K562 (cell line): ENCODE measurements at regions not wholly inside any gene's neighbourhood (a gene's known extent, or its start where the extent isn't known, plus 50 kb on each side); places are given as distances from the start of the nearest gene placed in this dataset.

Source experiments
- ATAC-seq: fragments of 200-7000 bp; cut with Tn5 transposase; 3 replicates; pipeline ENCODE4 v1.9.1; 2020; ENCODE audit warnings: moderate library complexity
- BruUV-seq: library from RNA; stranded (reverse); fragments of 400-500 nt; replicated peaks from 2 replicates; lab custom pipeline; 2021; lab: Mats Ljungman, UMichigan
- CTCF ChIA-PET: fragments of 300-600 bp; formaldehyde crosslinking; extraction: SDS; loops from one replicate; lab custom pipeline; 2021; ENCODE audit warnings: low intra/inter-chr PET ratio; lab: Yijun Ruan, JAX
- POLR2A ChIA-PET: fragments of 300-600, 350-650 bp; sonication (Branson Sonifier 250); formaldehyde crosslinking; extraction: SDS; loops from one replicate; lab custom pipeline; 2021; ENCODE audit warnings: antibody characterized with exemption, inconsistent platforms; lab: Yijun Ruan, JAX
- DNase-seq, 4 experiments: peaks; one replicate each; pipeline versions ENCODE4 v3.0.0 to v3.0.0-alpha.2; 2011 to 2018; ENCODE audit warnings: low spot score in 3 of 4, mixed read lengths in 3 of 4; ENCODE audit errors: extremely low read depth in 1 of 4
- FAIRE-seq: peaks from 2 replicates; lab custom pipeline; 2011; peaks lifted over from hg19 to GRCh38; lab: Jason Lieb, UNC
- H2AFZ ChIP-seq: 2 replicates; pipeline ENCODE4 v1.6.0; 2011; ENCODE audit warnings: low read depth, low read length, control low read depth, inconsistent platforms
- H3K27ac ChIP-seq: fragments of 200-600 bp; 3 replicates; pipeline ENCODE4 v1.8.0; 2011; ENCODE audit warnings: low read depth, mild to moderate bottlenecking, control low read depth, inconsistent platforms, low read length, moderate library complexity, mixed read lengths; ENCODE audit errors: extremely low read depth
- H3K27me3 ChIP-seq, 2 experiments: fragments of 300-600 bp in 1 of 2; 2 replicates in 1 of 2; 3 replicates in 1 of 2; pipeline versions ENCODE4 v1.6.0 to v1.8.0; 2011; ENCODE audit warnings: inconsistent platforms in 2 of 2, low read length in 2 of 2, mild to moderate bottlenecking in 1 of 2, mixed read lengths in 1 of 2, moderate library complexity in 1 of 2; ENCODE audit not compliant: control insufficient read depth in 2 of 2, insufficient read depth in 2 of 2
- H3K36me3 ChIP-seq: fragments of 300-600 bp; 3 replicates; pipeline ENCODE4 v1.8.0; 2011; ENCODE audit warnings: mild to moderate bottlenecking, low read length, inconsistent platforms; ENCODE audit not compliant: control insufficient read depth, insufficient read depth
- H3K4me1 ChIP-seq, 2 experiments: fragments of 200-600 bp in 1 of 2; replicated peaks in 1 of 2; 2 replicates in 1 of 2; 3 replicates in 1 of 2; pipeline versions ENCODE4 v1.5.1 to v1.8.0; 2011; ENCODE audit warnings: inconsistent platforms in 2 of 2, low read length in 2 of 2, mild to moderate bottlenecking in 1 of 2, mixed read lengths in 1 of 2, moderate library complexity in 1 of 2; ENCODE audit not compliant: control insufficient read depth in 2 of 2, insufficient read depth in 2 of 2
- H3K4me2 ChIP-seq: 2 replicates; pipeline ENCODE4 v1.6.1; 2011; ENCODE audit warnings: low read length, control low read depth, inconsistent platforms, mixed read lengths; ENCODE audit not compliant: insufficient read depth
- H3K4me3 ChIP-seq: fragments of 200-600 bp; sonication (generic), shearing (Covaris generic); 2 replicates; pipeline ENCODE4 v1.5.1; 2016; ENCODE audit warnings: control low read depth, inconsistent platforms
- H3K79me2 ChIP-seq: fragments of 200-600 bp; 3 replicates; pipeline ENCODE4 v1.8.0; 2011; ENCODE audit warnings: low read length, inconsistent platforms; ENCODE audit not compliant: control insufficient read depth, insufficient read depth
- H3K9ac ChIP-seq, 2 experiments: 2 replicates each; pipeline versions ENCODE4 v1.6.0 to v1.6.1; 2011; ENCODE audit warnings: low read depth in 2 of 2, low read length in 2 of 2, control low read depth in 1 of 2, inconsistent platforms in 1 of 2, mild to moderate bottlenecking in 1 of 2, mixed read lengths in 1 of 2; ENCODE audit not compliant: insufficient read depth in 1 of 2
- H3K9me1 ChIP-seq: one replicate; pipeline ENCODE4 v1.6.0; 2011; ENCODE audit warnings: inconsistent platforms, mild to moderate bottlenecking, low read length, moderate library complexity; ENCODE audit not compliant: control insufficient read depth, insufficient read depth
- H3K9me3 ChIP-seq: replicated peaks from 2 replicates; pipeline ENCODE4 v1.5.1; 2011; ENCODE audit warnings: low read depth, low read length, inconsistent platforms; ENCODE audit not compliant: control insufficient read depth, insufficient read depth
- H4K20me1 ChIP-seq: replicated peaks from 2 replicates; pipeline ENCODE4 v1.6.1; 2011; ENCODE audit warnings: low read length, inconsistent platforms, mixed read lengths; ENCODE audit not compliant: control insufficient read depth, insufficient read depth
- SLC30A9 ChIP-seq: fragments of 250-450 bp; sonication (Bioruptor Pico); IDR thresholded peaks from 2 replicates; pipeline ENCODE4 v1.8.0; 2022; ENCODE audit warnings: mild to moderate bottlenecking, moderate library complexity
- ZNF274 ChIP-seq: IDR thresholded peaks from 2 replicates; pipeline ENCODE4 v1.6.1; 2011; ENCODE audit warnings: low read depth, mild to moderate bottlenecking, low read length, moderate library complexity, borderline replicate concordance
- in situ Hi-C: fragments of 300-500 bp; cut with MboI; formaldehyde crosslinking; loops from 4 replicates; pipeline ENCODE4 v1.15.0; 2018; ENCODE audit warnings: inconsistent platforms, mixed read lengths
- intact Hi-C: fragments of 100-400 bp; cut with micrococcal nuclease; formaldehyde crosslinking; loops from 2 replicates; pipeline ENCODE4 v1.14.2; 2022
- TF ChIP-seq, protein P1 (sequence below): sonication (generic); formaldehyde crosslinking; IDR thresholded peaks from 2 replicates; pipeline ENCODE4 v1.5.0; 2020; ENCODE audit warnings: missing genetic modification reagents
- TF ChIP-seq, protein P2 (sequence below): fragments of 450-650 bp; IDR thresholded peaks from one replicate; pipeline ENCODE4 v1.6.1; 2018; ENCODE audit warnings: mild to moderate bottlenecking, moderate library complexity; ENCODE audit not compliant: partially characterized antibody

DNA sequence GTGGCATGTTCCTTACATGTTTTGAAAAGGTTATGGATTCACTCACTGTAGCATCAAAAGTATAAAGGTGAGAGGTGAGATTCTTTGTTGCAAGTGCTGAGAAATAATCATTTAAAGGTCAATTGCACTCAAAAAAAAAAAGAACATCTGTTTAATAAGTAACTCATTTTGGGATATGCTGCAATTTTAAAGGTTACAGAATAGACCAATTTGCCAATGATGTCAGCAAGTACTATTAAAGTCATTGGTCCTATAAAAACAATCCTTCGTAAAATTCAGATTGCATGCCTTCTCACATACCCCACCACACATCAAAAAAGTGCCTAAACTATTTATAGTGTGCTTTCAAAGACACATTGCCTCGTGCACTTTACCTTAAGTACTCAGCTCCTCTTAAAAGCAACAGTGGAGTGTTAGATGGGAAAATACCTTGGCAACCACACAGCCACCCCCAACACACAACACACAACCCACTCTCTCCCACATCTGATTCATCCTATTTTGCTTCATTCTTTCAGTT lies 218.2 kb upstream of the ADGRL2 start (continued):
- no peak for TF ChIP-seq SLC30A9 (CRISPR knock-in tag)

DNA sequence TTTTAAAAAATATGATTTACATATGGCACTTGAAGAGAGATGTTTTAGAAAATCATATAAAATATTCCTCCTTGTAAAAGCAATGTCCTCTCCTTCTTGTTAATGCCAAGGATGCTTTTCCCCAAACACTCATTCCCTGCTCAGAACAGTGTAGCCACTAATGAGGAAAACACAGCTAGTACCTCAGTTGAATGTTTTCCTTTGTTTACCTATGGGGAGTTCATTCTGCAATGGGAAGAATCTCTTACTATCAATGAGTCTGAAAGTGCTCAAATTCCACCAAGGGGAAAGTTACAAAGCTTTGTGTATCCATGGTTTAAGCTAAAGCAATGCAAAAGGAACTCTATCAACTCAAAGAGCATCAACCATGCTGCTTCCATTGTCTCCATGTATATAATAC lies 221.9 kb upstream of the ADGRL2 start:
- no peaks in the 10 kb centered on the region for H3K27me3 ChIP-seq
- in situ Hi-C loops, result no loop called here
- DNase-seq, result no peak
- FAIRE-seq, result no peak
- CTCF ChIA-PET, result no interaction called here
- no peak overlapping the region for H3K4me3 ChIP-seq
- BruUV-seq, result no TSS peak
- no peak overlapping the region for H3K4me2 ChIP-seq
- H3K9me1 ChIP-seq, result no peaks in the 10 kb centered on the region
- intact Hi-C loops, result no loop called here
- no peaks in the 10 kb centered on the region for H3K4me1 ChIP-seq
- no peaks in the 10 kb centered on the region for H3K79me2 ChIP-seq
- ATAC-seq, result no peak
- H4K20me1 ChIP-seq, result no peaks in the 10 kb centered on the region
- no peaks in the 10 kb centered on the region for H3K36me3 ChIP-seq
- H3K9me3 ChIP-seq, result no peaks in the 10 kb centered on the region
- H3K9ac ChIP-seq, result no peak overlapping the region
- H3K27ac ChIP-seq, result no peak overlapping the region
- TF ChIP-seq, protein P1, sequence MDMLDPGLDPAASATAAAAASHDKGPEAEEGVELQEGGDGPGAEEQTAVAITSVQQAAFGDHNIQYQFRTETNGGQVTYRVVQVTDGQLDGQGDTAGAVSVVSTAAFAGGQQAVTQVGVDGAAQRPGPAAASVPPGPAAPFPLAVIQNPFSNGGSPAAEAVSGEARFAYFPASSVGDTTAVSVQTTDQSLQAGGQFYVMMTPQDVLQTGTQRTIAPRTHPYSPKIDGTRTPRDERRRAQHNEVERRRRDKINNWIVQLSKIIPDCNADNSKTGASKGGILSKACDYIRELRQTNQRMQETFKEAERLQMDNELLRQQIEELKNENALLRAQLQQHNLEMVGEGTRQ (CRISPR knock-in tag), result no peak
- TF ChIP-seq ZNF274, result no peak
- TF ChIP-seq, protein P2, sequence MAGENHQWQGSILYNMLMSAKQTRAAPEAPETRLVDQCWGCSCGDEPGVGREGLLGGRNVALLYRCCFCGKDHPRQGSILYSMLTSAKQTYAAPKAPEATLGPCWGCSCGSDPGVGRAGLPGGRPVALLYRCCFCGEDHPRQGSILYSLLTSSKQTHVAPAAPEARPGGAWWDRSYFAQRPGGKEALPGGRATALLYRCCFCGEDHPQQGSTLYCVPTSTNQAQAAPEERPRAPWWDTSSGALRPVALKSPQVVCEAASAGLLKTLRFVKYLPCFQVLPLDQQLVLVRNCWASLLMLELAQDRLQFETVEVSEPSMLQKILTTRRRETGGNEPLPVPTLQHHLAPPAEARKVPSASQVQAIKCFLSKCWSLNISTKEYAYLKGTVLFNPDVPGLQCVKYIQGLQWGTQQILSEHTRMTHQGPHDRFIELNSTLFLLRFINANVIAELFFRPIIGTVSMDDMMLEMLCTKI, result no peak
- no peak overlapping the region for H2AFZ ChIP-seq
- POLR2A ChIA-PET, result interaction anchor here (0.8 kb wide), 1 partner anchor 1926 kb away, joined by 3 read pairs; no protein-coding TSS in a partner anchor
